Gastroesophageal sphincter (tissue), 4 donors: ENCODE measurements at regions not wholly inside any gene's neighbourhood (a gene's known extent, or its start where the extent isn't known, plus 50 kb on each side); places are given as distances from the start of the nearest gene placed in this dataset.
"Not testable (repeated sequence)": the region's sequence is repeated elsewhere in the genome, so short reads cannot be mapped to it uniquely, and the experiment has no call there.

Source experiments
- ATAC-seq: fragments of 150-250 bp; one replicate; pipeline ENCODE4 v1.9.1; 2016; ENCODE audit warnings: mild to moderate bottlenecking, moderate library complexity
- H3K27ac ChIP-seq, 4 donors: fragments of 200-600 bp; sonication (generic) in 3 of 4; 1 replicate in 3 of 4; 2 replicates in 1 of 4; pipeline ENCODE4 v1.5.1; 2016 to 2019
- H3K27me3 ChIP-seq: fragments of 200-600 bp; sonication (generic); one replicate; pipeline ENCODE4 v1.5.1; 2019
- H3K36me3 ChIP-seq, 2 donors: fragments of 200-600 bp; sonication (generic); one replicate each; pipeline ENCODE4 v1.5.1; 2019; ENCODE audit warnings: control low read depth in 1 of 2
- H3K4me1 ChIP-seq, 3 donors: fragments of 200-600 bp; sonication (generic); 1 replicate in 2 of 3; 2 replicates in 1 of 3; pipeline ENCODE4 v1.5.1; 2016 to 2019; ENCODE audit warnings: control low read depth in 2 of 3
- H3K4me3 ChIP-seq, 2 donors: fragments of 200-600 bp; sonication (generic); one replicate each; pipeline ENCODE4 v1.5.1; 2019; ENCODE audit warnings: mild to moderate bottlenecking in 1 of 2, moderate library complexity in 1 of 2
- H3K9me3 ChIP-seq, 3 donors: fragments of 200-600 bp; sonication (generic); one replicate each; pipeline ENCODE4 v1.5.1; 2017 to 2019; ENCODE audit warnings: control low read depth in 2 of 3
- CTCF ChIP-seq, 4 experiments: fragments of 200-600 bp in 2 of 4; fragments of 450-650 bp in 2 of 4; sonication (generic) in 1 of 4; IDR thresholded peaks; one replicate each; pipeline ENCODE4 v1.5.1; 2017 to 2019; ENCODE audit warnings: antibody characterized with exemption in 4 of 4, mild to moderate bottlenecking in 2 of 4, moderate library complexity in 2 of 4
- EP300 ChIP-seq: sonication (generic); formaldehyde crosslinking; IDR thresholded peaks from one replicate; pipeline ENCODE4 v1.6.1; 2017; ENCODE audit warnings: antibody characterized with exemption, mild to moderate bottlenecking
- POLR2A ChIP-seq, 2 donors: fragments of 450-650 bp; IDR thresholded peaks; one replicate each; pipeline ENCODE4 v1.6.1; 2017; ENCODE audit warnings: antibody characterized with exemption in 2 of 2, mild to moderate bottlenecking in 2 of 2, moderate library complexity in 1 of 2
- POLR2AphosphoS5 ChIP-seq: sonication (generic); formaldehyde crosslinking; IDR thresholded peaks from one replicate; pipeline ENCODE4 v1.6.1; 2017; ENCODE audit warnings: antibody characterized with exemption
- WGBS, 2 donors: methylation state at CpG; one replicate each; pipeline ENCODE4 v1.1.5; 2018; ENCODE audit warnings: low coverage in 1 of 2; 5-methylcytosine and 5-hydroxymethylcytosine counted together

- 64 to 76% methylated on average over 3 to 8 of the region's 8 CpGs for WGBS, 2 donors
- no peak for ATAC-seq
Measured at GRCh38 chr18:21960189-21960588, 209.2 kb upstream of the GATA6 start.

DNA sequence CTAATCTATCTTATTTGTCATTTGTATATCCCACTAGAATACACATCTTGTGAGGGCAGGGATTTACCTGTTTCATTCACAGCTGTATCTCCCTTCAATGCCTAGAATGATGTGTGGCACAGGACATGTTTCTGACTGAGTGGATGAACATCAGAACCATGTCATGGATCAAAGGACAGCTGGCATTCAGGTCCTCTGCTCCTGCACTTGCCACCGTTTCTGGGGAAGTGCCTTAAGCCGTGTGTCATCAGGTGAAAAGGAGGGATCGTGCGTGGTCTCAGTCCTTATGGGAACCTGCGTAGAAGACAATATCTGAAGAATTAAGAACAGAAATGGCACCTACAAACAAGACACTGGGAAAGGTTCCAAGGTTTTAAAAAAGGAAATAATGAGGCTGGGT lies 206.1 kb upstream of the GATA6 start:
- Histone ChIP-seq H3K27me3 (peaks cover 8% of the 10 kb centered on the region), H3K27ac (no peak overlapping the region), H3K4me1 (no peaks in the 10 kb centered on the region), H3K36me3 (no peaks in the 10 kb centered on the region), H3K4me3 (no peak overlapping the region), H3K9me3 (no peaks in the 10 kb centered on the region)
- WGBS, 2 donors = 73 to 96% methylated on average over 3 to 4 of the region's 5 CpGs
- TF ChIP-seq POLR2A (IDR thresholded peaks at IDR 0.05) (no peak), POLR2AphosphoS5 (no peak), CTCF (IDR thresholded peaks at IDR 0.05) (no peak), EP300 (no peak)
- no peak for ATAC-seq

More at GRCh38 chr18:21960189-21960588, 209.2 kb upstream of the GATA6 start:
- H3K27me3 ChIP-seq = peaks cover 5% of the 10 kb centered on the region
- no peak overlapping the region for H3K4me3 ChIP-seq
- H3K27ac ChIP-seq = no peak overlapping the region
- no peaks in the 10 kb centered on the region for H3K36me3 ChIP-seq
- H3K9me3 ChIP-seq = no peaks in the 10 kb centered on the region
- H3K4me1 ChIP-seq = no peaks in the 10 kb centered on the region
- TF ChIP-seq EP300 (no peak), POLR2AphosphoS5 (no peak), POLR2A (IDR thresholded peaks at IDR 0.05) (no peak), CTCF (IDR thresholded peaks at IDR 0.05) (no peak)

- H3K9me3 ChIP-seq = no peaks in the 10 kb centered on the region
- H3K27me3 ChIP-seq = peaks cover 8% of the 10 kb centered on the region
- 65 to 80% methylated on average over 2 to 3 of the region's 4 CpGs for WGBS, 2 donors
- no peak overlapping the region for H3K4me3 ChIP-seq
- no peaks in the 10 kb centered on the region for H3K4me1 ChIP-seq
- no peaks in the 10 kb centered on the region for H3K36me3 ChIP-seq
- no peak overlapping the region for H3K27ac ChIP-seq
- ATAC-seq = no peak
- TF ChIP-seq POLR2AphosphoS5 (no peak), CTCF (IDR thresholded peaks at IDR 0.05) (no peak), POLR2A (IDR thresholded peaks at IDR 0.05) (no peak), EP300 (no peak)
Measured at GRCh38 chr18:21968338-21968737, 201.1 kb upstream of the GATA6 start.

DNA sequence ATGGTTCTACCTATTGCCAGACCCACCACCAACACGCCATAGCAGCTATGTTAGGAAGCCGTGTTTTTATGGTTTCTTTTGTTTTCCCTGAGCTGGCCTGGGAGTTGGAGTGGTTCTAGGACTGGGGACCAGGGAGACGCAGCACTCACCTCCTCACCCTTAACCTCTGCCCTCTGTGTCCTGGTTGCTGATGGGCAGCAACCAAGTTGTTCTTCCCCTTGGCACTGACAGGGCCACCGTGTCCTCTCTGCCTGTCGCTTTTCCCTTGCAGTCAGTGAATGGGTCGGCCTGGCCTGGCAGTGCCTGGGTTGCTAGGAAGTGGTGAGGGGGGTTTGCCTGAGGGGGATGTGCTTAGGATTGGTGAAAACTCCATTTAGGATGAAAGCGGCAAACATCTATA lies 197.1 kb upstream of the GATA6 start:
- no peaks in the 10 kb centered on the region for H3K36me3 ChIP-seq
- H3K9me3 ChIP-seq = no peaks in the 10 kb centered on the region
- no peak overlapping the region for H3K27ac ChIP-seq
- TF ChIP-seq EP300 = no peak
- no peak for TF ChIP-seq POLR2A (IDR thresholded peaks at IDR 0.05)
- no peak for TF ChIP-seq CTCF (IDR thresholded peaks at IDR 0.05)
- no peak for TF ChIP-seq POLR2AphosphoS5
- WGBS, 2 donors = 67 to 83% methylated on average over 1 to 2 of the region's 7 CpGs
- no peak for ATAC-seq
- H3K4me1 ChIP-seq = no peaks in the 10 kb centered on the region
- no peaks in the 10 kb centered on the region for H3K27me3 ChIP-seq
- no peak overlapping the region for H3K4me3 ChIP-seq

GRCh38 chr18:21975954-21976353 lies 193.4 kb upstream of the GATA6 start:
- not testable (repeated sequence) for ATAC-seq

More at GRCh38 chr18:21975954-21976353, 193.4 kb upstream of the GATA6 start:
- H3K36me3 ChIP-seq, H3K27ac ChIP-seq, H3K4me3 ChIP-seq, H3K27me3 ChIP-seq, H3K4me1 ChIP-seq, H3K9me3 ChIP-seq: not testable (repeated sequence)
- 80 to 100% methylated on average over 1 of the region's 1 CpG for WGBS, 2 donors
